ENCODE measurements at regions not wholly inside any gene's neighbourhood (a gene's known extent, or its start where the extent isn't known, plus 50 kb on each side); places are given as distances from the start of the nearest gene placed in this dataset.

DNA sequence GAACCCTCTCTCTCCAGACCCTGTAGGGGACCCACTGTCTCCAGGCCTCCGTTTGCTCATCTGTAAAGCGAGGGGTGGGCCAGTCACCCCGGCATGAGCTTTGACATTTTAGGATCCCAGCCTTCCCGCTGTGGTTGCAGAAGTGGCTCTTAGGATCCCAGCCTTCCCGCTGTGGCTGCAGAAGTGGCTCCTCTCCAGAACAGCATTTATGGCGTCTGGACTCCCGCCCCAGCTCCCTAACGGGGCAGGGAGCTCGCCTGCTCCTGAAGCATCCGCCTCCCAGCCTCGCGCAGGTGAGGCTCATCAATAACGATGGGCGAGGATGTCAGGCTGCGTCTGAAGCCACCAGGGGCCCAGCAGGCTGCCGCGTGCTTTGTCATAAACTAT lies 222.3 kb upstream of the TNRC6C start:
- Histone ChIP-seq H3K27me3 (peaks cover 35% of the 10 kb centered on the region), H3K36me3 (no peaks in the 10 kb centered on the region), H3K9me3 (peaks cover 0 to 4% of the 10 kb centered on the region in 2 donors), H3K4me1 (peaks cover 10 to 37% (median 18%) of the 10 kb centered on the region in 4 donors), H3K4me3 (peak overlapping the region in 1 of 4 donors; percentile 20), H3K27ac (peak overlapping the region; percentile 65 to 88 (median 82))
- in situ Hi-C loops (cut with MboI; ENCODE audit: low pct_ligation_motif_present in 1 of 4, low pct_unique_long_range_greater_than_20kb in 1 of 4, low sequenced_read_pairs in 3 of 4), result no loop called here
- no peak for TF ChIP-seq EP300 (IDR thresholded peaks at IDR 0.05; ENCODE audit: low read depth)
- TF ChIP-seq POLR2A (IDR thresholded peaks at IDR 0.05), result no peak
- TF ChIP-seq, protein P1, sequence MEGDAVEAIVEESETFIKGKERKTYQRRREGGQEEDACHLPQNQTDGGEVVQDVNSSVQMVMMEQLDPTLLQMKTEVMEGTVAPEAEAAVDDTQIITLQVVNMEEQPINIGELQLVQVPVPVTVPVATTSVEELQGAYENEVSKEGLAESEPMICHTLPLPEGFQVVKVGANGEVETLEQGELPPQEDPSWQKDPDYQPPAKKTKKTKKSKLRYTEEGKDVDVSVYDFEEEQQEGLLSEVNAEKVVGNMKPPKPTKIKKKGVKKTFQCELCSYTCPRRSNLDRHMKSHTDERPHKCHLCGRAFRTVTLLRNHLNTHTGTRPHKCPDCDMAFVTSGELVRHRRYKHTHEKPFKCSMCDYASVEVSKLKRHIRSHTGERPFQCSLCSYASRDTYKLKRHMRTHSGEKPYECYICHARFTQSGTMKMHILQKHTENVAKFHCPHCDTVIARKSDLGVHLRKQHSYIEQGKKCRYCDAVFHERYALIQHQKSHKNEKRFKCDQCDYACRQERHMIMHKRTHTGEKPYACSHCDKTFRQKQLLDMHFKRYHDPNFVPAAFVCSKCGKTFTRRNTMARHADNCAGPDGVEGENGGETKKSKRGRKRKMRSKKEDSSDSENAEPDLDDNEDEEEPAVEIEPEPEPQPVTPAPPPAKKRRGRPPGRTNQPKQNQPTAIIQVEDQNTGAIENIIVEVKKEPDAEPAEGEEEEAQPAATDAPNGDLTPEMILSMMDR (IDR thresholded peaks at IDR 0.05), result no peak
- no peak for TF ChIP-seq POLR2AphosphoS5 (IDR thresholded peaks at IDR 0.05)
- DNase-seq, result no peak
- intact Hi-C loops (cut with DNase I; ENCODE audit: low total_unique reads), result loop anchor here (5.0 kb wide), 1 partner anchor 594 kb away; the partner anchor contains the start of gene SEC14L1
- WGBS, 2 donors (ENCODE audit: low coverage in 1 of 2), result 47% methylated on average over 17 of the region's 17 CpGs; no CpG with 5 or more reads in 1 of the 2 donors

DNA sequence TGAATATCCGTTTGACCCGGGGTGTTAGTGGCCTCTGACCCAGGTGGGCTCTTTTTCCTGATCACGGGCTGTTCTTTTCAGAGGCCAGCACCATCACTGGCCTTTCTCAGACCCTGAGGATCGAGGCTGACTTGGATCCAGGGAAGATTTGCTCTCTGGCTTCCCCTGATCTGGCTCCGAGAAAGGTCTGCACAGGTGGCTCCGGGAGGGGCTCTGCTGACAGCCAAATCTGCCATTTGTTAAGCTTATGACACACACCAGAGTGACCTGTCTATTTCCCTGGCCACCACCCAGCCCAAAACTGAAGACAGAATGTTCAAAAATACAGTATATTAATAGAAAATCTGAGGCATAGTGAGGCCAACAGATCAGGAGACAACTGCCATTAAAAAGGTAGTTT lies 221.8 kb upstream of the TNRC6C start:
- Histone ChIP-seq H3K4me1 (peaks cover 10 to 37% (median 18%) of the 10 kb centered on the region in 4 donors), H3K36me3 (no peaks in the 10 kb centered on the region), H3K4me3 (no peak overlapping the region), H3K27me3 (peaks cover 39% of the 10 kb centered on the region), H3K9me3 (peaks cover 0 to 4% of the 10 kb centered on the region in 2 donors), H3K27ac (peak overlapping the region; percentile 65 to 88 (median 82))
- DNase-seq, result no peak
- intact Hi-C loops (cut with DNase I; ENCODE audit: low total_unique reads) (loop anchor here (5.0 kb wide), 1 partner anchor 594 kb away; the partner anchor contains the start of gene SEC14L1), in situ Hi-C loops (cut with MboI; ENCODE audit: low pct_ligation_motif_present in 1 of 4, low pct_unique_long_range_greater_than_20kb in 1 of 4, low sequenced_read_pairs in 3 of 4) (no loop called here)
- TF ChIP-seq POLR2AphosphoS5 (IDR thresholded peaks at IDR 0.05) (no peak), EP300 (IDR thresholded peaks at IDR 0.05; ENCODE audit: low read depth) (no peak), POLR2A (IDR thresholded peaks at IDR 0.05) (no peak)
- TF ChIP-seq, protein P1 (IDR thresholded peaks at IDR 0.05), result no peak
- WGBS, 2 donors (ENCODE audit: low coverage in 1 of 2), result 59% methylated on average over 6 of the region's 6 CpGs; no CpG with 5 or more reads in 1 of the 2 donors

DNA sequence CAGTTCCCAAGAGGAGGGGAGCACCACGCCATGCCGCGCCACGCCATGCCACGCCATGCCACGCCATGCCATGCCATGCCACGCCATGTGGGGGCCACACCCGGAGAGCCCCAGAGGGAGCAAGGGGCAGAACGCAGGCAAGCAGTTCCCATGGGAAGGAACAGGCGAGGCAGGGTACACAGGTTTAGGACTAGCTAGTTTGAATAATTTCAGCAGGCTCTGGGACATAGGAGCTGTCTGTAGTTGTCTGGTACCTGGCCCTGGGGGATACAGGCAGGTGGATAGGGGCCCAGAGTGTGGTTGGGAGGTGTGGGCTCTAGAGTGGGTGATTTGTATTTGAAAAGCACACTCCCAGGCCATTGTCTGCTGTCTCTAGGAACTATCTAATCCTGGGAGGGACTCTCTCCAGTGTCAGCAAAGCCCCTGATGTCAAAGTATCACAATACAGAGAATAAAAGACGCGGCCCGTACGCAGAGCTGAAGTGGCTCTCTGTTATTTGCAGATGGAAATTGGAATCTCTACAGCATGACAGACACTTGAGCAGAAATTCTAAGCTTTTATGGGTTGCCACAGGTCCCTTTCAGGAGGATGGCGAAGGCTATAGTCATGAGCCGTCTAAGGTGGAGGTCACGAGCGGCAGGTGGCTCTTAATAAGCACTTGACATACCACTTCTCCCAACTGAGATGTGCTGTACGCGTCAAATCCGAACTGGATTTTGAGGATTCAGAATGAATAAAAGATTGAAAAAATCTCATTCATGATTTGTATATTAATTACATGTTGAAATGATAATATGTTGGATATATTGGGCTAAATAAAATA lies 220.8 kb upstream of the TNRC6C start:
- Histone ChIP-seq H3K4me1 (peaks cover 10 to 37% (median 18%) of the 10 kb centered on the region in 4 donors), H3K9me3 (peaks cover 0 to 1% of the 10 kb centered on the region in 2 donors), H3K27me3 (peaks cover 44% of the 10 kb centered on the region), H3K36me3 (no peaks in the 10 kb centered on the region), H3K27ac (no peak overlapping the region), H3K4me3 (no peak overlapping the region)
- intact Hi-C loops (cut with DNase I; ENCODE audit: low total_unique reads) (loop anchor here (5.0 kb wide), 1 partner anchor 595 kb away; the partner anchor contains the start of gene SEC14L1), in situ Hi-C loops (cut with MboI; ENCODE audit: low pct_ligation_motif_present in 1 of 4, low pct_unique_long_range_greater_than_20kb in 1 of 4, low sequenced_read_pairs in 3 of 4) (no loop called here)
- WGBS, 2 donors (ENCODE audit: low coverage in 1 of 2), result 86 to 92% methylated on average over 4 to 21 of the region's 21 CpGs
- TF ChIP-seq POLR2AphosphoS5 (IDR thresholded peaks at IDR 0.05) (no peak), EP300 (IDR thresholded peaks at IDR 0.05; ENCODE audit: low read depth) (no peak), POLR2A (IDR thresholded peaks at IDR 0.05) (no peak)
- TF ChIP-seq, protein P1 (IDR thresholded peaks at IDR 0.05), result no peak
- DNase-seq, result no peak

DNA sequence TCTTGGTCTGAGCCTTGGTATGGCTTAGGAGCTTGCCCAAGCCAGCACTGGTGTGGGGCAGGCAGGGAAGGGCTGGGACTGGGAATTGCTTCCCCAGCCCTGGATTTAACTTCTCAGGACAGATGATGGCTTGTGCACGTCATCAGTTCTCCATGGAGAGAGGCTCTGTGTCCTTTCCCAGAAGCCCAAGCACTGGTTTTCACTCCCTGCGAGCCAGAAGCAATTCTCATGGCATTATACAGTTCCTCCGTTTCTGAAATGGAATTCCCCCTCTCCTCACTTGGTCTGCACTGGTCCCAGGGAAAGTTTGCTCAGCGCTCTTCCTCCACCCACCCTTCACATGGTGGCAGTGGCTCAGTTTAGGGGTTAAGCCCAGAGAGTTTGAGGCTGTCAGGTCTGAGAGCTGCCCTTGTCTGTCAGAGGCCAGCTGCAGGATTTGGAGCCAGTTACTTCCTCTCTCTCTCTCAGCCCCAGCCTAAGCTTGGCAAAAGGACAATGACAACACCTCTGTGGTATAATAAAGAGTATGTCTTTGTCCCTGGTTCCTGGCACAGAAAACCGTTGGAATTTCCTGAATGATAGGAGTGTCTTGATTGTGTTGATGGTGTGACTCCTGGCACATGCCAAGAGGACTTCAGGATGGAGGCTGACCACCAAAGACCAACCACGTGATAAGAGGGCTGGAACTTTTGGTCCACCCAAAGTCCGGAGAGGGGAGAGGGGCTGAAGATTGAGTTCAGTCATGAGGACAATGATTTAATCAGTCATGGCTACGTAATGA lies 219.6 kb upstream of the TNRC6C start:
- H3K27ac ChIP-seq, result peak overlapping the region in 1 of 4 donors; percentile 36
- in situ Hi-C loops (cut with MboI; ENCODE audit: low pct_ligation_motif_present in 1 of 4, low pct_unique_long_range_greater_than_20kb in 1 of 4, low sequenced_read_pairs in 3 of 4), result no loop called here
- DNase-seq, result no peak
- TF ChIP-seq EP300 (IDR thresholded peaks at IDR 0.05; ENCODE audit: low read depth), result no peak
- TF ChIP-seq POLR2A (IDR thresholded peaks at IDR 0.05), result no peak
- no peak for TF ChIP-seq POLR2AphosphoS5 (IDR thresholded peaks at IDR 0.05)
- TF ChIP-seq, protein P1 (IDR thresholded peaks at IDR 0.05), result no peak
- peaks cover 37% of the 10 kb centered on the region for H3K27me3 ChIP-seq
- H3K4me1 ChIP-seq, result peaks cover 10 to 36% (median 17%) of the 10 kb centered on the region in 4 donors
- no peaks in the 10 kb centered on the region for H3K36me3 ChIP-seq
- H3K9me3 ChIP-seq, result no peaks in the 10 kb centered on the region
- intact Hi-C loops (cut with DNase I; ENCODE audit: low total_unique reads), result loop anchor here (5.0 kb wide), 1 partner anchor 597 kb away; the partner anchor contains the start of gene SEC14L1
- H3K4me3 ChIP-seq, result no peak overlapping the region
- WGBS, 2 donors (ENCODE audit: low coverage in 1 of 2), result 10 to 28% methylated on average over 2 to 8 of the region's 8 CpGs

Data from transverse colon (tissue), 4 donors.